Smooth muscle cell (in vitro differentiated cells): ENCODE measurements at regions not wholly inside any gene's neighbourhood (a gene's known extent, or its start where the extent isn't known, plus 50 kb on each side); places are given as distances from the start of the nearest gene placed in this dataset.
A peak's percentile ranks its signal among the peaks of the same experiment; 100 is the strongest.

Source experiments
- DNase-seq: peaks from one replicate; lab custom pipeline; 2025; ENCODE audit not compliant: unreplicated experiment; lab: John Stamatoyannopoulos, UW
- H2AFZ ChIP-seq: fragments of 200-600 bp; sonication (generic); 2 replicates; pipeline ENCODE4 v1.6.0; 2016; ENCODE audit warnings: antibody characterized with exemption, low read depth, mild to moderate bottlenecking
- H3F3A ChIP-seq: fragments of 200-600 bp; sonication (generic); 2 replicates; pipeline ENCODE4 v1.6.0; 2017; ENCODE audit warnings: antibody characterized with exemption, low read depth
- H3K27ac ChIP-seq: fragments of 200-600 bp; sonication (generic); 2 replicates; pipeline ENCODE4 v1.5.1; 2016; ENCODE audit warnings: low read depth, mild to moderate bottlenecking
- H3K27me3 ChIP-seq: fragments of 200-600 bp; sonication (generic); 2 replicates; pipeline ENCODE4 v1.6.1; 2016; ENCODE audit warnings: low read depth, mild to moderate bottlenecking
- H3K36me3 ChIP-seq: fragments of 200-600 bp; sonication (generic); 2 replicates; pipeline ENCODE4 v1.5.1; 2016; ENCODE audit warnings: low read depth
- H3K4me1 ChIP-seq: fragments of 200-600 bp; sonication (generic); 2 replicates; pipeline ENCODE4 v1.5.1; 2016; ENCODE audit warnings: low read depth
- H3K4me2 ChIP-seq: fragments of 200-600 bp; sonication (generic); 2 replicates; pipeline ENCODE4 v1.6.0; 2016; ENCODE audit warnings: mild to moderate bottlenecking
- H3K4me3 ChIP-seq: fragments of 200-600 bp; sonication (generic); 2 replicates; pipeline ENCODE4 v1.5.1; 2016; ENCODE audit warnings: mild to moderate bottlenecking
- H3K79me2 ChIP-seq: fragments of 200-600 bp; sonication (generic); 2 replicates; pipeline ENCODE4 v1.6.0; 2016; ENCODE audit warnings: low read depth, mild to moderate bottlenecking
- H3K9ac ChIP-seq: fragments of 200-600 bp; sonication (generic); 2 replicates; pipeline ENCODE4 v1.6.0; 2016; ENCODE audit warnings: low read depth
- H3K9me3 ChIP-seq: fragments of 200-600 bp; sonication (generic); replicated peaks from 2 replicates; pipeline ENCODE4 v1.5.1; 2016; ENCODE audit warnings: low read depth
- H4K20me1 ChIP-seq: fragments of 200-600 bp; sonication (generic); 2 replicates; pipeline ENCODE4 v1.6.0; 2016; ENCODE audit warnings: low read depth
- CTCF ChIP-seq: fragments of 200-600 bp; sonication (generic); IDR thresholded peaks from 2 replicates; pipeline ENCODE4 v1.5.1; 2017; ENCODE audit warnings: borderline replicate concordance, mild to moderate bottlenecking, antibody characterized with exemption; ENCODE audit not compliant: insufficient read depth, poor library complexity, severe bottlenecking
- WGBS: methylation state at CpG from one replicate; pipeline ENCODE4 v1.1.7; 2016; ENCODE audit warnings: low lambda C conversion rate; 5-methylcytosine and 5-hydroxymethylcytosine counted together

GRCh38 chr3:110526777-110527727, 544.6 kb upstream of the NECTIN3 start:
- H3K4me2 ChIP-seq = peak overlapping the region; percentile 78

GRCh38 chr3:110528305-110529121, 543.1 kb upstream of the NECTIN3 start:
- Histone ChIP-seq H3K4me2 (peak overlapping the region; percentile 67), H3K9me3 (no peaks in the 10 kb centered on the region), H4K20me1 (no peaks in the 10 kb centered on the region), H3F3A (peaks cover 20% of the 10 kb centered on the region), H3K4me1 (peaks cover 9% of the 10 kb centered on the region), H3K4me3 (no peak overlapping the region), H3K27me3 (no peaks in the 10 kb centered on the region), H3K79me2 (no peaks in the 10 kb centered on the region), H2AFZ (peak overlapping the region; percentile 66), H3K9ac (peak overlapping the region; percentile 15), H3K36me3 (no peaks in the 10 kb centered on the region), H3K27ac (peak overlapping the region; percentile 99)
- no peak for TF ChIP-seq CTCF
- whole genome bisulfite sequencing = 55% methylated on average over 4 of the region's 4 CpGs
- no peak for DNase-seq

More at GRCh38 chr3:110526777-110527727, 544.6 kb upstream of the NECTIN3 start:
- H3K36me3 ChIP-seq = no peaks in the 10 kb centered on the region
- no peak for TF ChIP-seq CTCF
- H3K9ac ChIP-seq = peak overlapping the region; percentile 93
- DNase-seq = no peak
- H3K27me3 ChIP-seq = no peaks in the 10 kb centered on the region
- H3K4me1 ChIP-seq = peaks cover 9% of the 10 kb centered on the region
- peak overlapping the region; percentile 99 for H3K27ac ChIP-seq
- H4K20me1 ChIP-seq = no peaks in the 10 kb centered on the region
- H3K4me3 ChIP-seq = no peak overlapping the region
- no peaks in the 10 kb centered on the region for H3K79me2 ChIP-seq
- H2AFZ ChIP-seq = no peak overlapping the region
- H3F3A ChIP-seq = peaks cover 22% of the 10 kb centered on the region
- no peaks in the 10 kb centered on the region for H3K9me3 ChIP-seq
- WGBS = 29% methylated on average over 3 of the region's 3 CpGs

GRCh38 chr3:110530902-110531301, 540.7 kb upstream of the NECTIN3 start:
- no peak for TF ChIP-seq CTCF
- Histone ChIP-seq H3K4me2 (no peak overlapping the region), H3K4me1 (peaks cover 9% of the 10 kb centered on the region), H2AFZ (peak overlapping the region; percentile 30), H3K36me3 (no peaks in the 10 kb centered on the region), H4K20me1 (no peaks in the 10 kb centered on the region), H3K9me3 (no peaks in the 10 kb centered on the region), H3K79me2 (no peaks in the 10 kb centered on the region), H3F3A (peaks cover 20% of the 10 kb centered on the region), H3K27ac (no peak overlapping the region), H3K27me3 (no peaks in the 10 kb centered on the region), H3K9ac (no peak overlapping the region), H3K4me3 (no peak overlapping the region)
- DNase-seq = no peak
- 30% methylated on average over 2 of the region's 2 CpGs for WGBS
